ENCODE measurements at regions not wholly inside any gene's neighbourhood (a gene's known extent, or its start where the extent isn't known, plus 50 kb on each side); places are given as distances from the start of the nearest gene placed in this dataset.

DNA sequence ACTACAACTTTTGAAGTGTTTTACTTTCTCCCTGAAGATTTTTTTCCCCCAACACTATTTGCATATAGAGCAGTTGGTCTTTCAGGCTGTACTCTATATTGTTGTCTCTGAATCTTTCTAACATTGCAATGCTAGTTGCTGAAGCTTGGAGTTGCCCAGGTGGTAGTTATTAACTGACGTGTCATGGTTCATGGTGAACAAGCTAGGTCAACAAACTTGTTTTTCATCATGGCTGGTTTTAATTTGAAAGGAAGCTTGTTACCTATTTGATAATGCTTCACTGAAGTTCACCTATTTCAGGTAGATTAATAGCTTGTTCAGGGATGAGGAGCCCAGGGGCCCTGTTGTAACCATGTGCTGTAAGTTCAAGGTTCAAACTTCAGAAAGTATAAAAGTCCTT is 158.8 kb upstream of the ZEB2 start:
- POLR2A ChIA-PET: no interaction called here
- Histone ChIP-seq H3K4me1 (ENCODE audit: control insufficient read depth in 1 of 2, insufficient read depth in 2 of 2, low read length in 2 of 2) (no peaks in the 10 kb centered on the region), H3K4me3 (replicated peaks in 1 of 2; ENCODE audit: low read depth in 1 of 2, low read length in 2 of 2) (no peak overlapping the region), H3K9me2 (ENCODE audit: insufficient read depth) (no peaks in the 10 kb centered on the region), H4K20me1 (ENCODE audit: insufficient read depth) (no peaks in the 10 kb centered on the region), H2AFZ (ENCODE audit: low read depth, low read length, poor library complexity, severe bottlenecking) (no peak overlapping the region), H3K27me3 (ENCODE audit: insufficient read depth, low read length) (no peaks in the 10 kb centered on the region), H3K9me3 (ENCODE audit: control insufficient read depth in 1 of 2, insufficient read depth in 1 of 2, low read depth in 1 of 2, low read length in 2 of 2) (no peaks in the 10 kb centered on the region), H3K27ac (ENCODE audit: low read depth, low read length) (no peak overlapping the region), H3K9ac (ENCODE audit: low read length) (no peak overlapping the region), H3K79me2 (ENCODE audit: insufficient read depth, low read length) (no peaks in the 10 kb centered on the region), H3K36me3 (ENCODE audit: control insufficient read depth in 1 of 2, insufficient read depth in 2 of 2, low read length in 2 of 2) (no peaks in the 10 kb centered on the region), H3K4me2 (ENCODE audit: low read length) (no peak overlapping the region)
- no peak for TF ChIP-seq YY1 (IDR thresholded peaks at IDR 0.05; ENCODE audit: extremely low read depth, insufficient replicate concordance, low read depth, low read length)
- no peak for TF ChIP-seq EZH2 (IDR thresholded peaks at IDR 0.05)
- TF ChIP-seq ZFX (IDR thresholded peaks at IDR 0.05): no peak
- no peak for TF ChIP-seq FOSL1 (IDR thresholded peaks at IDR 0.05; ENCODE audit: low read depth)
- TF ChIP-seq, protein P1, sequence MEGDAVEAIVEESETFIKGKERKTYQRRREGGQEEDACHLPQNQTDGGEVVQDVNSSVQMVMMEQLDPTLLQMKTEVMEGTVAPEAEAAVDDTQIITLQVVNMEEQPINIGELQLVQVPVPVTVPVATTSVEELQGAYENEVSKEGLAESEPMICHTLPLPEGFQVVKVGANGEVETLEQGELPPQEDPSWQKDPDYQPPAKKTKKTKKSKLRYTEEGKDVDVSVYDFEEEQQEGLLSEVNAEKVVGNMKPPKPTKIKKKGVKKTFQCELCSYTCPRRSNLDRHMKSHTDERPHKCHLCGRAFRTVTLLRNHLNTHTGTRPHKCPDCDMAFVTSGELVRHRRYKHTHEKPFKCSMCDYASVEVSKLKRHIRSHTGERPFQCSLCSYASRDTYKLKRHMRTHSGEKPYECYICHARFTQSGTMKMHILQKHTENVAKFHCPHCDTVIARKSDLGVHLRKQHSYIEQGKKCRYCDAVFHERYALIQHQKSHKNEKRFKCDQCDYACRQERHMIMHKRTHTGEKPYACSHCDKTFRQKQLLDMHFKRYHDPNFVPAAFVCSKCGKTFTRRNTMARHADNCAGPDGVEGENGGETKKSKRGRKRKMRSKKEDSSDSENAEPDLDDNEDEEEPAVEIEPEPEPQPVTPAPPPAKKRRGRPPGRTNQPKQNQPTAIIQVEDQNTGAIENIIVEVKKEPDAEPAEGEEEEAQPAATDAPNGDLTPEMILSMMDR (IDR thresholded peaks at IDR 0.05 in 2 of 3, conservative IDR thresholded peaks at IDR 0.05 in 1 of 3; ENCODE audit: borderline replicate concordance in 1 of 3, insufficient read depth in 1 of 3, low read depth in 2 of 3, low read length in 2 of 3): no peak
- TF ChIP-seq CEBPB (IDR thresholded peaks at IDR 0.05; ENCODE audit: low read depth): no peak
- TF ChIP-seq POLR2AphosphoS5 (IDR thresholded peaks at IDR 0.05; ENCODE audit: low read depth, low read length): no peak
- TF ChIP-seq ZBTB33 (IDR thresholded peaks at IDR 0.05; ENCODE audit: extremely low read depth, insufficient replicate concordance, low read length): no peak
- TF ChIP-seq REST (IDR thresholded peaks at IDR 0.05; ENCODE audit: low read depth): no peak
- TF ChIP-seq CBX3 (IDR thresholded peaks at IDR 0.05; ENCODE audit: low read depth): no peak
- TF ChIP-seq RAD21 (IDR thresholded peaks at IDR 0.05; ENCODE audit: low read depth): no peak
- TF ChIP-seq JUND (IDR thresholded peaks at IDR 0.05): no peak
- TF ChIP-seq ELF1 (IDR thresholded peaks at IDR 0.05; ENCODE audit: borderline replicate concordance, low read depth): no peak
- no peak for TF ChIP-seq SRF (IDR thresholded peaks at IDR 0.05; ENCODE audit: low read depth)
- BruUV-seq (replicated peaks): no TSS peak
- CTCF ChIA-PET: interaction anchor here (1.3 kb wide), 1 partner anchor 10 kb away, joined by 3 read pairs; no protein-coding TSS in a partner anchor
- intact Hi-C loops (cut with micrococcal nuclease): no loop called here
- DNase-seq (ENCODE audit: low read depth, low spot score): no peak
- RAD21 ChIA-PET (ENCODE audit: low non-redundant PET in 1 of 2, low total read pairs in 2 of 2, uncharacterized antibody in 2 of 2, unreplicated experiment in 2 of 2): interaction anchor here in 1 of 2 experiments (0.5 kb wide), 1 partner anchor 686 kb away, joined by 4 read pairs; no protein-coding TSS in a partner anchor
- ATAC-seq: no peak
